ENCODE measurements at regions not wholly inside any gene's neighbourhood (a gene's known extent, or its start where the extent isn't known, plus 50 kb on each side); places are given as distances from the start of the nearest gene placed in this dataset.

DNA sequence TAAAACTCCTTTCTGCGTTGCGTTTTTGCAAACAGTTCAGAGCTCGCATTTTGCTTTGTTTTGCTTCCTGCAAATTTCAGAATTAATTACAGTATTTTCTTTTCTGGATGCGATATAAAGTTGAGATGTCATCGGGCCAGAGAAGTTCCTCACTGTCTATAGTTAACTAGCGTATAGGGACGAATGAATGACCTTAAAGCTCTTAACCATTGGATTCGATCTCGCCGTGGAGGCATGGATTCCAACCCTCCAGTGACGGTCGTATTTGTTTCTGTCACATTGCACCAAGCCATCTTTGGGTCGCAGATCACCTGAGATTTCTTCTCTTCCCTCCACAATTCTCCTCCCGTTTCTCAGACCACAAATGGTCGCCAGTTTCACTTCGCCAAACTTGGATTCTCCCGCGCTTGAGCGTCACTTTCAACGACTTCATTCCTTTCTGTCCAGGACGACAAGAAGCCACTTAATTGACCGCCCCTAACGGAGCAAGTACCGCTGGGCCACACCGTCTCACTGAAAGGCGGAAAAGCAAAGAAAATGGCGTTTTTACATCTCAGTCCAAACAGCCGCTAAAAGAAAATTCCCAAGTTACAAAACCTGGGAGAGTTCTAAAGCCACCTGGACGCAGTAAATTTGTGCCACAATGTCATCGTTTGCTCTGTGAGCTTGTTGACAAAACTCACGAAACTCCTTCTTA, 85.3 kb upstream of the ZNF184 start:
- peak; percentile 47 for DNase-seq (ENCODE audit: low spot score)
- H3K4me3 ChIP-seq = peak overlapping the region; percentile 70
- no peaks in the 10 kb centered on the region for H3K79me2 ChIP-seq (replicated peaks; ENCODE audit: insufficient read depth)
- H4K20me1 ChIP-seq (replicated peaks; ENCODE audit: insufficient read depth) = no peaks in the 10 kb centered on the region
- peak overlapping the region; percentile 83 for H3K4me2 ChIP-seq
- Mint-ChIP-seq H3K36me3 (ENCODE audit: low read depth) (peaks cover 2% of the 10 kb centered on the region; the same call in 2 of the 3 replicates), H3K27ac (no peak overlapping the region), H3K9me3 (peaks cover 2% of the 10 kb centered on the region; the same call in 2 of the 3 replicates), H3K4me3 (peak overlapping the region; percentile 91), H3K27me3 (ENCODE audit: insufficient read depth, low read depth, poor library complexity) (peaks cover 56% of the 10 kb centered on the region), H3K4me1 (peaks cover 7% of the 10 kb centered on the region)
- H3F3A ChIP-seq (replicated peaks; ENCODE audit: low read depth) = no peaks in the 10 kb centered on the region
- no peaks in the 10 kb centered on the region for H3K36me3 ChIP-seq (ENCODE audit: insufficient read depth)
- ATAC-seq = peak; percentile 11; the same call in 1 of the 3 replicates
- H3K9me2 ChIP-seq (ENCODE audit: insufficient read depth) = no peaks in the 10 kb centered on the region
- H2AFZ ChIP-seq = peak overlapping the region; percentile 99
- TF ChIP-seq EZH2 (IDR thresholded peaks at IDR 0.05; ENCODE audit: low read depth, unreplicated experiment) (peak; percentile 66), ZNF331 (CRISPR knock-in tag; IDR thresholded peaks at IDR 0.05; ENCODE audit: low read depth) (no peak), NANOG (IDR thresholded peaks at IDR 0.05; ENCODE audit: borderline replicate concordance) (no peak), CREB1 (CRISPR knock-in tag; IDR thresholded peaks at IDR 0.05; ENCODE audit: low read depth) (no peak), POLR2AphosphoS5 (IDR thresholded peaks at IDR 0.05; ENCODE audit: low read depth) (no peak)
- H3K4me1 ChIP-seq (ENCODE audit: insufficient read depth) = no peaks in the 10 kb centered on the region
- H3K27ac ChIP-seq (ENCODE audit: low read depth) = no peak overlapping the region
- H3K27me3 ChIP-seq (ENCODE audit: insufficient read depth) = peaks cover 75% of the 10 kb centered on the region

DNA sequence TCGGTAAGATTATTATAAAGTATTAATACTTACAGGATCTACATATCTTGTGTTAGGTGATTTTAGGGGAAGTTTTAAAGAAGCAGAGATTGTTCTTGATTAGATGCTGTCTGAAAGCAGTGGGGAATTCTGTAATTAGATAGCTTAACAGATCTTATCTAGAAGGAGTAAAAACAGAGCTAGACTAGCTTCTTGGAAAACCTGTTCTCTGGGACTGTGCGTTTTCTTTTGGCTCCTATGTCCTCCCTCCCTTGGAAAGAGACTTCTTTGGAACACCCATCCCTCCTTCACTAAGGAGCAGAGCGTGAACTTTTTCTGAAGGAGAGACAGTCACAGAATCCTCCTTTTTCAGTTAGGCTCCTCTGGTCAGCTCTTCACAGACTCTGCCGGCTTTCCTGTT, 83.5 kb upstream of the ZNF184 start:
- peaks cover 3% of the 10 kb centered on the region; the same call in 2 of the 3 replicates for H3K9me3 Mint-ChIP-seq
- Histone ChIP-seq H3K79me2 (replicated peaks; ENCODE audit: insufficient read depth) (no peaks in the 10 kb centered on the region), H3K27ac (ENCODE audit: low read depth) (no peak overlapping the region), H3K4me2 (no peak overlapping the region), H3K9me2 (ENCODE audit: insufficient read depth) (no peaks in the 10 kb centered on the region), H3K36me3 (ENCODE audit: insufficient read depth) (no peaks in the 10 kb centered on the region), H4K20me1 (replicated peaks; ENCODE audit: insufficient read depth) (no peaks in the 10 kb centered on the region), H3K4me1 (ENCODE audit: insufficient read depth) (no peaks in the 10 kb centered on the region), H3K4me3 (no peak overlapping the region), H2AFZ (no peak overlapping the region), H3K27me3 (ENCODE audit: insufficient read depth) (peaks cover 61% of the 10 kb centered on the region), H3F3A (replicated peaks; ENCODE audit: low read depth) (0 out of 2 replicates have a peak, but pooled peaks cover 4% of the 10 kb centered on the region)
- H3K36me3 Mint-ChIP-seq (ENCODE audit: low read depth) = peaks cover 3% of the 10 kb centered on the region; the same call in 2 of the 3 replicates
- no peak overlapping the region for H3K27ac Mint-ChIP-seq
- no peak for TF ChIP-seq ZNF114 (CRISPR knock-in tag; IDR thresholded peaks at IDR 0.05)
- no peak for TF ChIP-seq EZH2 (IDR thresholded peaks at IDR 0.05; ENCODE audit: low read depth, unreplicated experiment)
- no peak overlapping the region for H3K4me3 Mint-ChIP-seq
- no peak for ATAC-seq
- peaks cover 49% of the 10 kb centered on the region for H3K27me3 Mint-ChIP-seq (ENCODE audit: insufficient read depth, low read depth, poor library complexity)
- peaks cover 9% of the 10 kb centered on the region for H3K4me1 Mint-ChIP-seq
- no peak for DNase-seq (ENCODE audit: low spot score)

DNA sequence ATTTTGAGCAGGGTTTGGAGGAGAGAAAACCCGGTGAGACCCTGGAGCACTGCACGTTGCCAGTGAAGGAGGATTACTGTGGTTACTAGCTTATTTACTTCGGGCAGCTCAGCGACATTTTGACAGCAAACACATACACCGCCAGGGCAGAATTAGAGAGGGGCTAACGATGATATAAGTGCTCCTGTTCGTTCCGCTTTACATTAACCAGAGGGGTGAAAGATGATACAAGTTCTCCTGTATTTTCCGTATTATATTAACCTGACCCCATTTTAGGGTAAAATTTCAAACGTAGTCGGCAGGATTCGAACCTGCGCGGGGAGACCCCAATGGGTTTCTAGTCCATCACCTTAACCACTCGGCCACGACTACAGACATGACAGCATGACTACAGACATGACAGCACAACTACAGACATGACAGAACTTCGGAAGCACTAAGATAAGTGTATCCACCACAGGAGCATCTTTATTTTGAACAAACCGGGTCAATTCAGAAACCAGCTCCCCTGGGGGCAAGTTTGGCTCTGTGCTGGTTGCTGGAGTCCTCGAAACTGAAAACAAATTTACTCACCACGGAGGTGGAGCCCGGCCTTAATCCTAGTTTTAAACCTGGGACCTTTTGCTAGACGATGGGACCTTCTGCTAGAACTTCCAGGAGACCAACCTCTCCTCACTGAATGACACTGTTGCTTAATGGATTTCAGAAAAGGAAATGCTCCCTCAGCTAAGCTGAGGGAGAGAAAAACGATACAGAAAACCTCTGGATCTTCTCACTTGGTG, 80.4 kb upstream of the ZNF184 start:
- Histone ChIP-seq H3K27me3 (ENCODE audit: insufficient read depth) (peaks cover 30% of the 10 kb centered on the region), H3F3A (replicated peaks; ENCODE audit: low read depth) (0 out of 2 replicates have a peak, but pooled peaks cover 4% of the 10 kb centered on the region), H2AFZ (peak overlapping the region; percentile 5; the same call in 1 of the 2 replicates), H3K27ac (ENCODE audit: low read depth) (no peak overlapping the region), H3K36me3 (ENCODE audit: insufficient read depth) (no peaks in the 10 kb centered on the region), H3K79me2 (replicated peaks; ENCODE audit: insufficient read depth) (no peaks in the 10 kb centered on the region), H4K20me1 (replicated peaks; ENCODE audit: insufficient read depth) (no peaks in the 10 kb centered on the region), H3K4me2 (peak overlapping the region; percentile 78), H3K4me1 (ENCODE audit: insufficient read depth) (no peaks in the 10 kb centered on the region), H3K9me2 (ENCODE audit: insufficient read depth) (no peaks in the 10 kb centered on the region), H3K4me3 (peak overlapping the region; percentile 64)
- H3K4me3 Mint-ChIP-seq = peak overlapping the region; percentile 85
- H3K36me3 Mint-ChIP-seq (ENCODE audit: low read depth) = peaks cover 3% of the 10 kb centered on the region; the same call in 2 of the 3 replicates
- ATAC-seq (peak; percentile 77), DNase-seq (ENCODE audit: low spot score) (peak; percentile 77)
- peaks cover 3% of the 10 kb centered on the region; the same call in 2 of the 3 replicates for H3K9me3 Mint-ChIP-seq
- H3K27ac Mint-ChIP-seq = peak overlapping the region; percentile 46
- peaks cover 29% of the 10 kb centered on the region for H3K27me3 Mint-ChIP-seq (ENCODE audit: insufficient read depth, low read depth, poor library complexity)
- H3K4me1 Mint-ChIP-seq = peaks cover 9% of the 10 kb centered on the region
- TF ChIP-seq ZNF114 (CRISPR knock-in tag; IDR thresholded peaks at IDR 0.05) = no peak
- TF ChIP-seq, protein P1, sequence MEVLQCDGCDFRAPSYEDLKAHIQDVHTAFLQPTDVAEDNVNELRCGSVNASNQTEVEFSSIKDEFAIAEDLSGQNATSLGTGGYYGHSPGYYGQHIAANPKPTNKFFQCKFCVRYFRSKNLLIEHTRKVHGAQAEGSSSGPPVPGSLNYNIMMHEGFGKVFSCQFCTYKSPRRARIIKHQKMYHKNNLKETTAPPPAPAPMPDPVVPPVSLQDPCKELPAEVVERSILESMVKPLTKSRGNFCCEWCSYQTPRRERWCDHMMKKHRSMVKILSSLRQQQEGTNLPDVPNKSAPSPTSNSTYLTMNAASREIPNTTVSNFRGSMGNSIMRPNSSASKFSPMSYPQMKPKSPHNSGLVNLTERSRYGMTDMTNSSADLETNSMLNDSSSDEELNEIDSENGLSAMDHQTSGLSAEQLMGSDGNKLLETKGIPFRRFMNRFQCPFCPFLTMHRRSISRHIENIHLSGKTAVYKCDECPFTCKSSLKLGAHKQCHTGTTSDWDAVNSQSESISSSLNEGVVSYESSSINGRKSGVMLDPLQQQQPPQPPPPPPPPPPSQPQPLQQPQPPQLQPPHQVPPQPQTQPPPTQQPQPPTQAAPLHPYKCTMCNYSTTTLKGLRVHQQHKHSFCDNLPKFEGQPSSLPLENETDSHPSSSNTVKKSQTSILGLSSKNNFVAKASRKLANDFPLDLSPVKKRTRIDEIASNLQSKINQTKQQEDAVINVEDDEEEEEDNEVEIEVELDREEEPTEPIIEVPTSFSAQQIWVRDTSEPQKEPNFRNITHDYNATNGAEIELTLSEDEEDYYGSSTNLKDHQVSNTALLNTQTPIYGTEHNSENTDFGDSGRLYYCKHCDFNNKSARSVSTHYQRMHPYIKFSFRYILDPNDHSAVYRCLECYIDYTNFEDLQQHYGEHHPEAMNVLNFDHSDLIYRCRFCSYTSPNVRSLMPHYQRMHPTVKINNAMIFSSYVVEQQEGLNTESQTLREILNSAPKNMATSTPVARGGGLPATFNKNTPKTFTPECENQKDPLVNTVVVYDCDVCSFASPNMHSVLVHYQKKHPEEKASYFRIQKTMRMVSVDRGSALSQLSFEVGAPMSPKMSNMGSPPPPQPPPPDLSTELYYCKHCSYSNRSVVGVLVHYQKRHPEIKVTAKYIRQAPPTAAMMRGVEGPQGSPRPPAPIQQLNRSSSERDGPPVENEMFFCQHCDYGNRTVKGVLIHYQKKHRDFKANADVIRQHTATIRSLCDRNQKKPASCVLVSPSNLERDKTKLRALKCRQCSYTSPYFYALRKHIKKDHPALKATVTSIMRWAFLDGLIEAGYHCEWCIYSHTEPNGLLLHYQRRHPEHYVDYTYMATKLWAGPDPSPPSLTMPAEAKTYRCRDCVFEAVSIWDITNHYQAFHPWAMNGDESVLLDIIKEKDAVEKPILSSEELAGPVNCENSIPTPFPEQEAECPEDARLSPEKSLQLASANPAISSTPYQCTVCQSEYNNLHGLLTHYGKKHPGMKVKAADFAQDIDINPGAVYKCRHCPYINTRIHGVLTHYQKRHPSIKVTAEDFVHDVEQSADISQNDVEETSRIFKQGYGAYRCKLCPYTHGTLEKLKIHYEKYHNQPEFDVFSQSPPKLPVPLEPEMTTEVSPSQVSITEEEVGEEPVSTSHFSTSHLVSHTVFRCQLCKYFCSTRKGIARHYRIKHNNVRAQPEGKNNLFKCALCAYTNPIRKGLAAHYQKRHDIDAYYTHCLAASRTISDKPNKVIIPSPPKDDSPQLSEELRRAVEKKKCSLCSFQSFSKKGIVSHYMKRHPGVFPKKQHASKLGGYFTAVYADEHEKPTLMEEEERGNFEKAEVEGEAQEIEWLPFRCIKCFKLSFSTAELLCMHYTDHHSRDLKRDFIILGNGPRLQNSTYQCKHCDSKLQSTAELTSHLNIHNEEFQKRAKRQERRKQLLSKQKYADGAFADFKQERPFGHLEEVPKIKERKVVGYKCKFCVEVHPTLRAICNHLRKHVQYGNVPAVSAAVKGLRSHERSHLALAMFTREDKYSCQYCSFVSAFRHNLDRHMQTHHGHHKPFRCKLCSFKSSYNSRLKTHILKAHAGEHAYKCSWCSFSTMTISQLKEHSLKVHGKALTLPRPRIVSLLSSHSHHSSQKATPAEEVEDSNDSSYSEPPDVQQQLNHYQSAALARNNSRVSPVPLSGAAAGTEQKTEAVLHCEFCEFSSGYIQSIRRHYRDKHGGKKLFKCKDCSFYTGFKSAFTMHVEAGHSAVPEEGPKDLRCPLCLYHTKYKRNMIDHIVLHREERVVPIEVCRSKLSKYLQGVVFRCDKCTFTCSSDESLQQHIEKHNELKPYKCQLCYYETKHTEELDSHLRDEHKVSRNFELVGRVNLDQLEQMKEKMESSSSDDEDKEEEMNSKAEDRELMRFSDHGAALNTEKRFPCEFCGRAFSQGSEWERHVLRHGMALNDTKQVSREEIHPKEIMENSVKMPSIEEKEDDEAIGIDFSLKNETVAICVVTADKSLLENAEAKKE (CRISPR knock-in tag; IDR thresholded peaks at IDR 0.05) = peak; percentile 96
